ENCODE measurements at regions not wholly inside any gene's neighbourhood (a gene's known extent, or its start where the extent isn't known, plus 50 kb on each side); places are given as distances from the start of the nearest gene placed in this dataset.

- H3K4me3 ChIP-seq (ENCODE audit: low read depth, low read length): no peak overlapping the region
- DNase-seq (ENCODE audit: low read depth): no peak
- TF ChIP-seq, protein P1, sequence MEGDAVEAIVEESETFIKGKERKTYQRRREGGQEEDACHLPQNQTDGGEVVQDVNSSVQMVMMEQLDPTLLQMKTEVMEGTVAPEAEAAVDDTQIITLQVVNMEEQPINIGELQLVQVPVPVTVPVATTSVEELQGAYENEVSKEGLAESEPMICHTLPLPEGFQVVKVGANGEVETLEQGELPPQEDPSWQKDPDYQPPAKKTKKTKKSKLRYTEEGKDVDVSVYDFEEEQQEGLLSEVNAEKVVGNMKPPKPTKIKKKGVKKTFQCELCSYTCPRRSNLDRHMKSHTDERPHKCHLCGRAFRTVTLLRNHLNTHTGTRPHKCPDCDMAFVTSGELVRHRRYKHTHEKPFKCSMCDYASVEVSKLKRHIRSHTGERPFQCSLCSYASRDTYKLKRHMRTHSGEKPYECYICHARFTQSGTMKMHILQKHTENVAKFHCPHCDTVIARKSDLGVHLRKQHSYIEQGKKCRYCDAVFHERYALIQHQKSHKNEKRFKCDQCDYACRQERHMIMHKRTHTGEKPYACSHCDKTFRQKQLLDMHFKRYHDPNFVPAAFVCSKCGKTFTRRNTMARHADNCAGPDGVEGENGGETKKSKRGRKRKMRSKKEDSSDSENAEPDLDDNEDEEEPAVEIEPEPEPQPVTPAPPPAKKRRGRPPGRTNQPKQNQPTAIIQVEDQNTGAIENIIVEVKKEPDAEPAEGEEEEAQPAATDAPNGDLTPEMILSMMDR (IDR thresholded peaks at IDR 0.05; ENCODE audit: insufficient read depth, low read depth, low read length, missing control alignments): no peak
Measured at GRCh38 chr18:11327391-11328009, 178.1 kb upstream of the PIEZO2 start.

DNA sequence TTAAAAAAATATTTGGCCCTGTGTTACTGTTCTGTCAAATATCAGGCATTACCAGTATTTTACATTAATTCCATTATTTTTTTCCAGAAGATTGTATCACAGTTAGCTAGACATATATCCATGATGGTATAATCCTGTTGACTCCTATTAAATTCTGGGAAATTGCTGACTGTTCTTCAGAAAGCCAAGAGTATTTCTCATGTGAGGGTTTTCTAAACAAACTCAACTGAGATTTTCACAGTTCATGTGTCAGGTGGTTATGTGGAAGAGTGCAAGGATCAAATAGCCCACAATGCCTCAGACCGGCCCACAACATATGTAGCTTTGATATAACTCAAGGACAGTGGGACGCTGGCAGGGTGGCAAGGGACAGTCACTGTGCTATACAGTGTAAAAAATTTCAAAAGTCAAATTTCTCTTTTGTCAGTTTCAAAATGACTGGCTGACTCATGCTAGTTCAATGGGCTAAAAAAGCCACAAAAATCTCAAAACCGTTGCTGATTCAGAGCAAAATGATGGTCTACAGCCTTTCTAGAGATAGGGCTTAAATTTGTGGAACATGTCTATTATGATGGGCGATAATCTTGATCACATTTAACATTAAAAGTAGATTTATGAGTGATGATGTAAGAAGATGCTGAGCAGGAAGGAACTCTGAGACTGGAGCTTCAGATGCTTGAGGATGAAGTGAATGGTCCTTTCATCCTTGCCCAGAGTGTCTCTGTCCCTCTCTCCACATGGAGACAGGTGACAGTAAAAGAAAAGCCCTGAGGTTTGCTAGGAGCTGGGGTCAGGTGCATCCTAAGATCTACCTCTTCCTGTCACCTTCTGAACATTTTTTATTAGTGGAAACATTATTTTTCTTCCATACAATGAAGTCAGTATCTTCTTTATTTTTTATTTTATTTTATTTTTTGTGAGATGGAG lies 175.8 kb upstream of the PIEZO2 start:
- DNase-seq (ENCODE audit: low read depth): peak; percentile 70
- TF ChIP-seq, protein P1 (IDR thresholded peaks at IDR 0.05; ENCODE audit: insufficient read depth, low read depth, low read length, missing control alignments): no peak
- no peak overlapping the region for H3K4me3 ChIP-seq (ENCODE audit: low read depth, low read length)

- no peak overlapping the region for H3K4me3 ChIP-seq (ENCODE audit: low read depth, low read length)
- TF ChIP-seq, protein P1 (IDR thresholded peaks at IDR 0.05; ENCODE audit: insufficient read depth, low read depth, low read length, missing control alignments): no peak
- DNase-seq (ENCODE audit: low read depth): no peak
Measured at GRCh38 chr18:11324510-11324909, 175.1 kb upstream of the PIEZO2 start.

DNA sequence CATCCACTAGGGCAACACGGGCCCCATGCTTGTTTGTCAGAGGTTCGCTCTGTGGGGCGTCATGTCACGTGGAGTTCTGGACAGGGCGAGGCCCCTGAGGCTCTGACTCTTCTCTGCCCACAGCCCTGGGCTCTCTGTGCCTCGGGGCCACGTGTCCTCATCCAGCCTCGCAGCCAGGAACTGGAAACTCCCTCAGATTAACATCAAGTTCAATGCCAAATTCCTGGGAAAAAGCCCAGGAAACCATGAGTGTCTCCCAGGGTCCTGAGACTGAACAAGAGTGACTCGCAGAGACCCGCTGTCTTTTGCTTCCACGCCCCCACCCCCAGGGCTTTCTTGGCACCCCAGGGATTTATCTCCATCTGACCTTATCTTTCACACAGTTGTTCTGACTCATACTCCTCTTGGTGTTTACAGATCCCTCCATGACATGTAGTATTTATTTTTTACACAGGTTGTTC lies 174.0 kb upstream of the PIEZO2 start:
- DNase-seq (ENCODE audit: low read depth): no peak
- H3K4me3 ChIP-seq (ENCODE audit: low read depth, low read length): no peak overlapping the region
- TF ChIP-seq, protein P1 (IDR thresholded peaks at IDR 0.05; ENCODE audit: insufficient read depth, low read depth, low read length, missing control alignments): no peak

- peak; percentile 9 for DNase-seq (ENCODE audit: low read depth)
- TF ChIP-seq, protein P1 (IDR thresholded peaks at IDR 0.05; ENCODE audit: insufficient read depth, low read depth, low read length, missing control alignments): no peak
- H3K4me3 ChIP-seq (ENCODE audit: low read depth, low read length): no peak overlapping the region
Measured at GRCh38 chr18:11322716-11323115, 173.3 kb upstream of the PIEZO2 start.

DNA sequence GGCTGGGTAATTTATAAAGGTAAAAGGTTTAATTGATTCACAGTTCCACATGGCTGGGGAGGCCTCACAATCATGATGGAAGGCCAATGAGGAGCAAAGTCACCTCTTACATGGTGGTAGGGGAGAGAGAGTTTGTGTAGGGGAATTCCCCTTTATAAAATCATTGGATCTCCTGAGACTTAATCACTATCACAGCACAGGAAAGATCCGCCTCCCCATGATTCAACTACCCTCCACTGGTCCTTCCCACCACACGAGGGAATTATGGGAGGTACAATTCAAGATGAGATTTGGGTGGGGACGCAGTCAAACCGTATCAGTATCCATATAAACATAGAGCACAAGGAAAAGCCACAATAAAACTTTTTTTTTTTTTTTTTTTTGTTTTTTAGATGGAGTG lies 172.6 kb upstream of the PIEZO2 start:
- DNase-seq (ENCODE audit: low read depth): no peak
- TF ChIP-seq, protein P1 (IDR thresholded peaks at IDR 0.05; ENCODE audit: insufficient read depth, low read depth, low read length, missing control alignments): no peak
- no peak overlapping the region for H3K4me3 ChIP-seq (ENCODE audit: low read depth, low read length)
